Esophagus squamous epithelium (tissue), 5 donors: ENCODE measurements at regions not wholly inside any gene's neighbourhood (a gene's known extent, or its start where the extent isn't known, plus 50 kb on each side); places are given as distances from the start of the nearest gene placed in this dataset.

Experiments
- DNase-seq: peaks from one replicate; lab custom pipeline; 2025; lab: John Stamatoyannopoulos, UW
- H3K27ac ChIP-seq, 4 donors: fragments of 200-600 bp; sonication (generic); one replicate each; pipeline ENCODE4 v1.5.1; 2016 to 2019; ENCODE audit warnings: mild to moderate bottlenecking in 1 of 4
- H3K27me3 ChIP-seq, 4 donors: fragments of 200-600 bp; sonication (generic); 1 replicate in 3 of 4; 2 replicates in 1 of 4; pipeline versions ENCODE4 v1.5.1 to v1.6.0; 2017 to 2021; ENCODE audit warnings: antibody characterized with exemption in 1 of 4
- H3K36me3 ChIP-seq, 3 donors: fragments of 200-600 bp; sonication (generic); one replicate each; pipeline ENCODE4 v1.5.1; 2016 to 2019
- H3K4me1 ChIP-seq, 3 donors: fragments of 200-600 bp; sonication (generic); one replicate each; pipeline ENCODE4 v1.5.1; 2017 to 2019
- H3K4me3 ChIP-seq, 4 donors: fragments of 200-600 bp; sonication (generic); 1 replicate in 3 of 4; 2 replicates in 1 of 4; pipeline ENCODE4 v1.5.1; 2016 to 2019; ENCODE audit warnings: mild to moderate bottlenecking in 2 of 4, moderate library complexity in 1 of 4
- H3K9me3 ChIP-seq, 3 donors: fragments of 200-600 bp; sonication (generic); one replicate each; pipeline ENCODE4 v1.5.1; 2016 to 2019
- CTCF ChIP-seq, 6 experiments: fragments of 450-650 bp in 4 of 6; fragments of 200-600 bp in 2 of 6; sonication (generic) in 2 of 6; IDR thresholded peaks; one replicate each; pipeline ENCODE4 v1.5.1; 2016 to 2019; ENCODE audit warnings: antibody characterized with exemption in 6 of 6, mild to moderate bottlenecking in 4 of 6, moderate library complexity in 4 of 6
- POLR2A ChIP-seq, 4 donors: fragments of 450-650 bp; IDR thresholded peaks; one replicate each; pipeline ENCODE4 v1.6.1; 2017; ENCODE audit warnings: antibody characterized with exemption in 4 of 4, mild to moderate bottlenecking in 4 of 4, moderate library complexity in 3 of 4
- WGBS, 2 donors: methylation state at CpG; one replicate each; pipeline ENCODE4 v1.1.5; 2018; 5-methylcytosine and 5-hydroxymethylcytosine counted together
- intact Hi-C: fragments of 100-400 bp; cut with DNase I; formaldehyde crosslinking; loops from one replicate; pipeline ENCODE4 v1.15.0; 2022
- donor health status: DM: yes; HTN: yes; CAD: no.

- TF ChIP-seq CTCF (IDR thresholded peaks at IDR 0.05) (no peak), POLR2A (IDR thresholded peaks at IDR 0.05) (no peak)
- Histone ChIP-seq H3K36me3 (no peaks in the 10 kb centered on the region), H3K9me3 (peaks cover 0 to 25% (median 10%) of the 10 kb centered on the region in 3 donors), H3K27me3 (no peaks in the 10 kb centered on the region), H3K4me3 (no peak overlapping the region), H3K27ac (no peak overlapping the region), H3K4me1 (no peaks in the 10 kb centered on the region)
- 100% methylated on average over 1 of the region's 3 CpGs for WGBS, 2 donors
- intact Hi-C loops: no loop called here
- no peak for DNase-seq
Observed at GRCh38 chr4:95980877-95981360, 141.0 kb downstream of the PDHA2 start.

DNA sequence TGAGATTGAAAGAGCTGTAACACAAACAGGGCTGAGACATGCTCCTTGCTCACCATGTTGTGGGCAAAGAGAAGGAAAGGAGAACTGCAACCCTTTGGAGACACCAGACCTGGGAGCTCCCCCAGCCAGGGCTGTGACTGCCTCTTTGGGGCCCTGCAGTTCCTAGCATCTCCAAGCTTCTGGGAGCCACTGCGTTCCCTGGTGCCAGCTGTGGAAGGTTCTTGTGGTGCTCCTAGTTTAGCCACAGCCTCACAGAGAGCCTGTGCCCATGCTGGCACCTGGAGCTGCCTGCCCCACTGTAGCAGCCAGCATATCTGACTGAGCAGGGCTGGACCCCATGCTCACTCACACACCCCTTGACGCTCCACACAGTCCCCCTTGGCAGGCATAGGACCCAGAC lies 141.7 kb downstream of the PDHA2 start:
- H3K36me3 ChIP-seq: no peaks in the 10 kb centered on the region
- peaks cover 0 to 25% (median 10%) of the 10 kb centered on the region in 3 donors for H3K9me3 ChIP-seq
- H3K4me1 ChIP-seq: no peaks in the 10 kb centered on the region
- H3K27me3 ChIP-seq: no peaks in the 10 kb centered on the region
- WGBS, 2 donors: no CpG with 5 or more reads among the region's 2 CpGs
- no peak for DNase-seq
- H3K27ac ChIP-seq: no peak overlapping the region
- no peak overlapping the region for H3K4me3 ChIP-seq
- intact Hi-C loops: no loop called here
- TF ChIP-seq POLR2A (IDR thresholded peaks at IDR 0.05) (no peak), CTCF (IDR thresholded peaks at IDR 0.05) (no peak)

GRCh38 chr4:95982516-95982915 lies 142.6 kb downstream of the PDHA2 start:
- intact Hi-C loops: no loop called here
- WGBS, 2 donors: 73 to 89% methylated on average over 1 of the region's 1 CpG
- TF ChIP-seq POLR2A (IDR thresholded peaks at IDR 0.05) (no peak), CTCF (IDR thresholded peaks at IDR 0.05) (no peak)

DNA sequence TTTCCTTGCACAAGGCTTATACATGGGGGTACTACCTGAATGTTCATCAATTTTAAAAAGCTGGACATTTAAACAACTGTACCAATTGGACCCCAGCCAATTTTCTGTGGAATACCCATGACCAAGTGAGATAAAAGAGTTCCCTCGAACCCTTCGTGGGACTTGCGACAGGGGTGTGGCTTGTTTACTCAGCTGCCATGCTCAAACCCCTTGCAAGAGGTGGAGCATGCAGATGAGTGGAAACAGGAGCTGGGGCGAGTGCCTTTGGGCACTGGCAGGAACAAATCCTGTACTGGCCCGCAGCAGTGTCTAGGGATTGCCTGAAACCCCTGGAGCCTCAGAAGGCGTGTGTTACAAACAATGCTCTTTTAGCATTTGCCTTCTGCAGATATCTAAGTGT lies 144.2 kb downstream of the PDHA2 start:
- Histone ChIP-seq H3K4me1 (no peaks in the 10 kb centered on the region), H3K27me3 (no peaks in the 10 kb centered on the region), H3K36me3 (no peaks in the 10 kb centered on the region), H3K27ac (no peak overlapping the region), H3K4me3 (no peak overlapping the region), H3K9me3 (peaks cover 0 to 25% (median 10%) of the 10 kb centered on the region in 3 donors)
- 43 to 44% methylated on average over 5 to 6 of the region's 6 CpGs for WGBS, 2 donors
- DNase-seq: no peak
- TF ChIP-seq POLR2A (IDR thresholded peaks at IDR 0.05): no peak
- no peak for TF ChIP-seq CTCF (IDR thresholded peaks at IDR 0.05)
- intact Hi-C loops: no loop called here

More at GRCh38 chr4:95982516-95982915, 142.6 kb downstream of the PDHA2 start:
- Histone ChIP-seq H3K9me3 (peaks cover 0 to 25% (median 10%) of the 10 kb centered on the region in 3 donors), H3K4me1 (no peaks in the 10 kb centered on the region), H3K27me3 (no peaks in the 10 kb centered on the region), H3K27ac (no peak overlapping the region), H3K4me3 (no peak overlapping the region), H3K36me3 (no peaks in the 10 kb centered on the region)
- DNase-seq: no peak

DNA sequence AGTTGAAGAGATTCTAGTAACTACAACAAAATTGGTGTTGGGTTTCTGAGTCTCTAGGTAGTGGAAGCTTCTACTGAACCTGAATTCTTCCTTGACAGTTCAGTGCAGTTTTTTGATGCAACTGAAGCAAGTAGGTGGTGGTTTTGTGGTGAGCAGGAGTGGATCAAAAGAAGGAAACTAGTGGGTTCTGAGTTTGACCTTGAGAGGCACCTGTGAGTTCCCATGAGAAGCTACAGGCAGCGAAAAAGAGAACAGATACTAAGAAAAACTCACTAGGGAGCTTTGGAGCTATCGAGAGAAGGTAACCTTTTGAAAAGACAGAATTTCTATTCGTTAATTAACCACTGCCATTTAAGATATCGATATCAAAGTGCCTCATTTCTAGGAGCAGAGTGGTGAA lies 145.2 kb downstream of the PDHA2 start:
- intact Hi-C loops: no loop called here

More for the DNA sequence above, 145.2 kb downstream of the PDHA2 start:
- TF ChIP-seq POLR2A (IDR thresholded peaks at IDR 0.05): no peak
- no peak for TF ChIP-seq CTCF (IDR thresholded peaks at IDR 0.05)
- Histone ChIP-seq H3K9me3 (peaks cover 0 to 21% (median 10%) of the 10 kb centered on the region in 3 donors), H3K27me3 (no peaks in the 10 kb centered on the region), H3K27ac (no peak overlapping the region), H3K4me3 (no peak overlapping the region), H3K4me1 (no peaks in the 10 kb centered on the region), H3K36me3 (no peaks in the 10 kb centered on the region)
- 67 to 72% methylated on average over 4 of the region's 4 CpGs for WGBS, 2 donors
- no peak for DNase-seq
